ENCODE measurements at regions not wholly inside any gene's neighbourhood (a gene's known extent, or its start where the extent isn't known, plus 50 kb on each side); places are given as distances from the start of the nearest gene placed in this dataset.
A peak's percentile ranks its signal among the peaks of the same experiment; 100 is the strongest.
"Not testable (repeated sequence)": the region's sequence is repeated elsewhere in the genome, so short reads cannot be mapped to it uniquely, and the experiment has no call there.

DNA sequence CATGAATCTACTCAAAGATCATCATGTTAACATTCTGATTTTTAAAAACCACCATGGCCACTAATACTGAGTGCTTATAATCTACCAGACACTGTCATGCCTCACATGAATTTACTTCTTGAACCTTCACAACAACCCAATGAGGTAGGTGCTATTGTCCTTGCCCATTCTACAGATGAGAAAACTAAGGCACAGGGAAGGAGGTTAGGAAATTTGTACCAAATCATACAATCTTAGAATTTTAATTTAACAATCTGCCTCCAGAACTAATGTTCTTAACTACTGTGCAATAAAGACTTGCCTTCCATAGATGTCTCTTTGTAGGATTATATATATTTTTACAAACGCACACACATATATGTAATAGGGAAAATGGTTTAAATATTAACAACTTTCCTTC, 269.5 kb downstream of the ALDH8A1 start:
- DNase-seq (ENCODE audit: low read depth in 3 of 3, low spot score in 2 of 3): no peak

DNA sequence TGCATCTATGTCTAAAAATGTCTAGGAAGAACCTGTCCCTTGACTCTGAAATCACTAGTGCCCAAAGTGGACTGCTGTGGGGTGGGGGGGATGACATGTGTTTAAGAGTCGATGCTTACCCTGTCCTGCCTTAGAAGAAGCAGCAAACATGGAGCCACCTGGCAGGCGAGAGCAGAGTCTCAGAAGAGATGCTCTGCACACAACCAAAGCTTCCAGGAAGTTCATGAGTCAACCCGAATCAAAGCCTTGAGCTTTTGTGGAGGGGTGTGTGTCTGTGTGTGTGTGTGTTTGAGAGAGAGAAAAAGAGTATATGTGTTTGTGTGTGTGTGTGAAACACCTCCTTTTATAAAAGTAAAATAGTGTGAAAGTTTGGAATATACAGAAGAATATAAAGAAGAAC, 269.9 kb downstream of the ALDH8A1 start:
- no peak for DNase-seq (ENCODE audit: low read depth in 3 of 3, low spot score in 2 of 3)

DNA sequence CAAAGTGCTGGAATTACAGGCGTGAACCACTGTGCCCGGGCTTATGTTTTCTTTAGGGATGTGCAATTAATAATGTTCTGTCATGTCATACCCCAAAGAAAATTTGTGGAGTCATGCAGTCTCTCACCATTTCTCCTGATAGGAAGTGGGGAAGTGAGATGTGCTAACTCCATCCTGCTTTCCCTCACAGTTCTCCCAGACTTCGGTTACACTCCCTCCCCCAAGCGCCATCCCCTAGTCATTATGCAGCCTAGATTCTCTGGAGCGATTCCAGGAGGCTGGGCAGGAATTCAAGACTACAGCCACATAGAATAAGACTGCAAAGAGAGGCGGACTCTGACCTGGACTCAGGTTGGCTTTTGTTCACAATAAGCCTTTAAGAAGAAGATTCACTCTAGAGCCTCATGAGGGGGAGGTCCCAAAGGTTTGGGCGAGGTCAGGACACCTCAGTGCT, 271.4 kb downstream of the ALDH8A1 start:
- DNase-seq (ENCODE audit: low read depth in 3 of 3, low spot score in 2 of 3): peak in 1 of 3 donors; percentile 54

DNA sequence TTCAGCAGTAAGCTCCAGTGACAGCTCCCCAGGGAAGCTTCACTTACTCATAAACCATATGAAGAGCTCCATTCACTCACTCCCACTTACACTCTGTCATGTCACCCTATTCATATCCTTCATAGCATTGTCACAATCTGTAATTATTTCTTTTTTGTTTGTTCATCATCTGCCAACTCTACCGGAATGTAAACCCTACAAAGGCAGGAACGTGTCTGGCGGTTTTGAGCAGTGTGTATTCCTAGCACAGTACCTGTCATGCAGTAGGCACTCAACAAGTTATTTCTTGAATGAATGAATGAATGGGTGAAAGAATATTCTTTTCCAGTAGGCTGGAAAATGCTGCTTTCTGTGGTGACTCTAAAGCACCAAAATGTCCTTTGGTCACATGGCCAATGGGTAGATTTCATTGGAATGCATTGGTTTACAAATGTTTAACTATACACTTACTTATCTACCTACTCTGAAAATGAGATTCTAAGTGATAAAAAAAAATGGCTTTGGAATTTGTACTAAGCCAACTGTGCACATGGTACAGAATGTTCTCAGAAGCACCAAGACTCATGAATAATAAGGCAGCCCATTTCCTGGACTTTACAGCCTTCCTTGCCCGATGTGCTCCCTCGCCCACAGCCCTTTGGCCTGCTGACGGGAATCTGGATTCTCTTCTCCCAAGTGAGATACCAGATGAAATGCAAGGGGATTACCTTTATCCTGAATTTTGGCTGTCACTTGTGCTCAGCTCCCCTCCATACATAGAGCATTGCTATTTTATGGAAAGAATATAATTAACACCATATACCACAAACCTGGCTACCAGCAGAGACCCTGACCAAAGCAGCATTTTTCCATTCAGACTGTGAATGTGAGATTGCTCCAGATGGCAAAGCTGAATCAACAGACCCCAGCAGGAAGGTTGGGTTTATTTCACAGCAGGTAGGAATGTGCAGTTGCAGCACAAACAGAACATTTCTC, 273.3 kb downstream of the ALDH8A1 start:
- DNase-seq (ENCODE audit: low read depth in 3 of 3, low spot score in 2 of 3): no peak

DNA sequence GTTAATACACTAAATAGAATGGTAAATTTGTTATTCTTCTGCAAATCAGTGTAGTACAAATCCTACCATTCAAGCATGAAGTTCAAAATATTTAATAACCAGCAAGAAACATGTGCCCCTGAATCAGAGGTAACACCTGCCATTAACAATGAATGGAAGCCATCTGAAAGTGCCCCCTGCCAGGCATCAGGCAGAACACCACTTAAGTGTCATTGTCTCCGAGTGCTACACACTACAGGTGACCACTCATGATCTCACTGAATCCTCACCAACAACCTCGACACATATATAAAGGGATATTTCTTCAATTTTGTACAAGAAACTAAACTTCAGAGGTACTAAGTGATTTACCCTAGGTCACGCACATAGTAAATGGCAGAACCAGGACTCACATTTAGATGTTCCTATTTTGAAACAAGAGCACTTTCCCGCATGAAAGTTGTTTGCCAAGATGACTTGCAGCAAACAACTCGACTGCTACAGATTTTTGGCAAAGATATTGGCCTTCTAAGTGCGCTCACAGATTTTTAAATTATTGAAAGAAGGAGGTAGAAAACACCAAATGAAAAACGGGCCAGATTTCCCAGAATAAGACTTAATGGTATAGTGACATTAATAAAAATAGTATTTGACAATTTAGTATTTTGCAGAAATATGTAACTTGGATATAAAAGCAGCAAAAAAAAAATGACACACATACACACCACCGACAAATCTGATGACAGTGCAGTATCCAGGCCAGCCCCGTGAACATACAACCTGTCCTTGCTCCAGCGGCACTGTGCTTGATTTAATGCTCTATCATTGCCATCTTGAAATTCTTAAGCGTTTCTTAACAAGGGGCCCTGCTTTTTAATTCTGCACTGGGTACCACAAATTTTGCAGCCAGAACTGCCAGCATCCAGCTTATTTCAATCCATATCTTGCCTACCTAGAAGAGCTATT, 274.5 kb downstream of the ALDH8A1 start:
- no peak for DNase-seq (ENCODE audit: low read depth in 3 of 3, low spot score in 2 of 3)

DNA sequence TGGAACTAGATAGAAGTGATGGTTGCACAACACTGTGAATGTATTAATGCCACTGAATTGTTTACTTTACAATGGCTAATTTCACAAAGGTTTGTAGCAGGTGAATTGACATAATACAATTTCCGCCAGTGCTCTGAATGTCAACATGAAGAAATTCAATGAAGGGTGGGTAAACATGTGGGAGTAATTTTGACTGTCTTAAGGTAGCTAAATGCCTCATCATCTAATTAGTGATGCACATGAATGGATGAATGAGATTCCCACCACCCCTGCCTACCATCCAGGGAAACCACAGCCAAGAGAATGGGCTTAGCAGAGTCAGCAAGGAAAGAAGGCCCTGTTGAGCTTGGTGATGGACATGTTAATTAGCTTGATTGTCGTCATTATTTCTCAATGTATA, 275.3 kb downstream of the ALDH8A1 start:
- no peak for DNase-seq (ENCODE audit: low read depth in 3 of 3, low spot score in 2 of 3)

DNA sequence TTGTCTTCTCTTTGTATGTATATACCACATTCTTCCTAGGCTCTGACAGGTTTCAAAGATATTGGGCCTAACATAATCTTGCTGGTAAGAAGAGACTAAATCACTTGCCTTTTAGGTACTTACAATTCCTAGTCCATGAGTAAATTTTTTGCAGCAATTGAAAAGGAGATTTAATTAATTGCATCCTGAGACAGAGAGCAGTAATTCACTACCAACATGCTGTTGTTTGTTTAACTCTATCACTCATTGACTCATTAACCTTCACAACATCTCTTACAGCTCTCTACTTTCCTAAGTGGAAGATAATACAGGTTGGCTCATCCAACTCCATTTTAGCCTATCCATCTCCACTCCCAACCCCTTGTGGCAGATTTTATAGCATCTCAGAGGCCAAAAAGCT, 280.4 kb downstream of the ALDH8A1 start:
- DNase-seq (ENCODE audit: low read depth in 3 of 3, low spot score in 2 of 3): no peak

DNA sequence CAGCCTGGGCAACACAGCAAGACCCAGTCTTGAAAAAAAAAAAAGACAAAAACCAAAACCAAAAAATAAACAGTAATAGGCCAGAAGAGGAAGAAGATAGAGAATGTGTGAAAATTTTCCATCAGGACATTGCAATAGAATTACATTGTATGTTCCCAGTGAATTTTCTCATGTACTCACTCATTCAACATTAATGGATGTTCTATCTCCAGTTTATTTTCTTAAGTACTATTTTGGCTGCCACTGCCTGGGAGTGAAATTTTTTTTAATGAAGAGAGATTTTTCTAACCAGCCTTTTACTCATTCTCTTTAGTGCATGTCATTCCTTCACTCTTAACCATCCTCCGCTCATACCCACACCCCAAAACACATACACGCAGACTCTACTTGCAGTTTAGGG, 282.8 kb downstream of the ALDH8A1 start:
- no peak for DNase-seq (ENCODE audit: low read depth in 3 of 3, low spot score in 2 of 3)

DNA sequence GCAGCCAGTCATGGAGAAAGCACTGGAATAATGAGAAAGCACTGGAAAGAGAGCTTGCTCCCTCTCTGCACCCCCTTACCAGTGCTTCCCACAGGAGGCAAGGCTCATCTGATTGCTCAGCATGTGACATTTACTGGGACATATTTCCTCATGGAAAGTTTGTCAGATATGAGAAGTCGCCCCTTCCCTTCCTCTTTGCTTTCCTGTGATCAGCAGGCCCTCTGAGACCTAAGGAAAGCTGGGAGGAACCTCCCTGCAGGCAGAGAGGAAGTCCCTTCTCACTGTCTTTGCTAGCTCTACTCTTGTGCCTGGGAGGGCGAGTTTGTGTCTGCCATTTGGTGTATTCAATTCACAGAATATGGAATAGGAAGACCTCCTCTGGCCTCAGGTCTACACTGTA, 283.8 kb downstream of the ALDH8A1 start:
- no peak for DNase-seq (ENCODE audit: low read depth in 3 of 3, low spot score in 2 of 3)

DNA sequence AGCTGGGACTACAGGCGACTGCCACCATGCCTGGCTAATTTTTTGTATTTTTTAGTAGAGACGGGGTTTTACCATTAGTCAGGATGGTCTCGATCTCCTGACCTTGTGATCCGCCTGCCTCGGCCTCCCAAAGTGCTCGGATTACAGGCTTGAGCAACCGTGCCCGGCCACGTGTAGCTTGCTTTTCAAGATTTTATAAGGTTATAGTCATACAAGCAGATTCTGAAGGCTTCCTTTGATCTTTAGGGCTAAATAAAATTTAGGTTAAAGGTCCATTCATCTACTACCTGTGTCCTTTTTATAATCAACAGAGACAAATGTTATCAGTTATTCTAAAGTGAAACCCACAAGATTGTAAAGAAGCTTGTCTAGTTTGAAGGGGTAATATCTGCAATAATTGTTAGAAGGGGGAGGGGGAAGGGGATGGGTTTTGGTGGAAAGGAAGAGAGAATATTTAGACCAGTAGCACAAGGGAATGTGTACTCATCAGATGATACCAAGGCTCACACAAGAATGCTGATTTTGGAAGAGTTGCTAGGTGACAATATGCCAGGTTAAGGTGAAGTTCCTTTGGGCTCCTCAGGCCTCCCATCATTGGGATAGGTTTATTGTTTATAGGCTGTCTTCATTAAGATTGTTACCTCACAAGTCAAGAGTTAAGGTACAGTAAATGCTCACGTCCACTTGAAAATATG, 284.7 kb downstream of the ALDH8A1 start:
- DNase-seq (ENCODE audit: low read depth in 3 of 3, low spot score in 2 of 3): no peak

DNA sequence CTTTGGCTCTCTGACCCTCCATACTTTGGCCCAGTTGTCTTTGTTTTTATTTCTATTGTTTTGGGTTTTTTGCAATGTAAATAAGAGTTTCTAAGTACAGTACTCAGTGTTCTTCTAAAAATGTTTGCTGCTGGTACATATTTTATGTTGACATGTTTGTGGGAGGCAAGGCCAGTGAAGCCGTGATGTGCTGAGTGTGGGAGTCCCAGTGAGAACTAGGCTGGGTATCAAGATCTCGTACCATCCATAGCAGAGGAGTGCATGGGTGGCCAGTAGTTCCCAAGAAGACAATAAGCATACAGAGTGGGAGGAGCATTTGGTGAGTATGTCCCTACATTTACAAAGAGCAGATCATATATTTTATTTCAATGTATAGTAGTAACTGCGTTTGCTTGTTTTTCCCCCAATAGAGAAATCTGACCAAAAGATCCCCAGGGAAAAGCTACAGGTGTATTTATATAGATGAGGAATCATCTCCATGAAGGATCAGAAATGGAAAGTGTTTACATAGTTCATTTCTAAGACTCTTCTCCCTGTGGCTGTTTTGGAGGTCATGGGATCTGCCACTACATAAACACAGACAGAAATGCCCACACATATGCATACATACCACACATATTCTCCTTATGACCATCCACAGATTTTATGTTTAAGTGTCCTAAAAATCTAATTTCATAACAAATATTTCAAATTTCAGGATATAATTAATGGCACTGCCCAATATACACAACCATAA, 285.9 kb downstream of the ALDH8A1 start:
- no peak for DNase-seq (ENCODE audit: low read depth in 3 of 3, low spot score in 2 of 3)

DNA sequence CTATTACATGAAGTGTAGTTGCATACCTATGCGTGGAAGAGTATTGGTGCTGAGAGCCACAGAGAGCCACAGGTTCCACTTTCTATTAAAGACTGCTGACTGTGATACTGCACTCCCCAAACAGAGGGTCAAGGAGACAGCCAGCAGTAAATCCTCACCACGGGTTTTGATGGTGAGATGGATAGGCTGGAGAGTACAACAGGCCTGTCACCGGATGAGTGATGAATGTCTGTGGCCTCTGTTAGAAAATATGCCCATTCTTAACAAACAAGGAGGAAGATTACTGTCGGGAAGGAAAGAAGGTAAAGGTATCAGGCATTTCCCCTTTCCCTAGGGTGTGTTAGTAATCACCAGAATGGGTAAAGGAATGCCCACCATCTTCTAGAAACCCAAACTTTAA, 286.5 kb downstream of the ALDH8A1 start:
- no peak for DNase-seq (ENCODE audit: low read depth in 3 of 3, low spot score in 2 of 3)

DNA sequence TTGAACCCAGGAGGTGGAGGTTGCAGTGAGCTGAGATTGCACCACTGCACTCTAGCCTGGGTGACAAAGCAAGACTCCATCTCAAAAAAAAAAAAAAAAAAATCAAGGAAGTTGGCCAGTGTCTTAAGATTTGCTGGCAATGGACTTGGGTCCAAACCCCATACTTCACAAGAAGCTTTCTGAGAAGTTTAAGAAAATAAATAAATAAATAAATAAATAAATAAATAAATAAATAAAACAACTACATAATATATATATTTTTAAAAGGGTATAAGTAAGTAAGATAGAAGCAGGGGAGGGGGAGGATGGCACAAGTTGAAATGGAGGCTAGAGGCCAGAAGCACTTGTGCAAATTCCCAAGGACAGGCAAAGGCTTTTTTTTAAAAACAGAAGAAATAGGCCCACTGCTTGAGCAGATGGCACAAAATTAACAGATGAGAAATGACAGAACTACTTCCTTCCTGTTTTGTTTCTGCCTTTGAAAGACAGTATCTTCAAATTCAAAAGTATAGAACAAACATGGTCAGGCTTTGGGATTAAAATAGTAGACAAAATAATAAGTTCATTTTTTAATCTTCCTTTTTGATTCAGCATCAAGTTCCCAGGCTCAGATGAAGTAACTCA, 287.7 kb downstream of the ALDH8A1 start:
- no peak for DNase-seq (ENCODE audit: low read depth in 3 of 3, low spot score in 2 of 3)

DNA sequence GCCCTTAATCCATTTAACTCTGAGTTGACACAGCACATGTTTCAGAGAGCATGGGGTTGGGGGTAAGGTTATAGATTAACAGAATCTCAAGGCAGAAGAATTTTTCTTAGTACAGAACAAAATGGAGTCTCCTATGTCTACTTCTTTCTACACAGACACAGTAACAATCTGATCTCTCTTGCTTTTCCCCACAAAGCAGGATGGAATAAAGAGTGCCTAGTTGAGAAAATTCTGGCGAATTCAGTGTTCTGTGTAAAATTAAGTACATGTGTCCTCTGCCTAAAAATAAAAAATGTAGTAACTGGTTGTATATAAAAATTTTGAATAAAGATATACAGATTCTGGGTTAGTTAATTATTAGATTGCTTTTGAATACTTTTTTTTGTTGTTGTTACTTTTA, 290.0 kb downstream of the ALDH8A1 start:
- not testable (repeated sequence) for DNase-seq (ENCODE audit: low read depth in 3 of 3, low spot score in 2 of 3)

DNA sequence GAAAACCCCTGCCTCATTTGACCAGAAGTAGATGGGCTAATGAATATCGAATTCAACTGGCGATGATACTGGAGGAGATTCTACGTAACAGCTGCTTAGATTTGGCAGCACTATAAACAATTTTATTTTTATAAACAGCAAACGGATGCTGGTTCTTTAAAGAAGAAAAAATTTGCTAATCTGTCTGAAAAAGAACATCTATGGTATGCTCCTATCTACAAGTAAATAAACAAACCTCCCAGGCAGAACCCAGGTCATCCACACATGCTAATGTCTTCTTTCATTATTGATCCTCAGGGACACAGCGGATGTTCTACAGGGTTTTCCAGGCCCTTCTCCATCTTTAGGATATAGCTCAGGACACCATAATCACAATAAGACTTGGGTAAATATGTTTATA, 291.3 kb downstream of the ALDH8A1 start:
- DNase-seq (ENCODE audit: low read depth in 3 of 3, low spot score in 2 of 3): no peak

DNA sequence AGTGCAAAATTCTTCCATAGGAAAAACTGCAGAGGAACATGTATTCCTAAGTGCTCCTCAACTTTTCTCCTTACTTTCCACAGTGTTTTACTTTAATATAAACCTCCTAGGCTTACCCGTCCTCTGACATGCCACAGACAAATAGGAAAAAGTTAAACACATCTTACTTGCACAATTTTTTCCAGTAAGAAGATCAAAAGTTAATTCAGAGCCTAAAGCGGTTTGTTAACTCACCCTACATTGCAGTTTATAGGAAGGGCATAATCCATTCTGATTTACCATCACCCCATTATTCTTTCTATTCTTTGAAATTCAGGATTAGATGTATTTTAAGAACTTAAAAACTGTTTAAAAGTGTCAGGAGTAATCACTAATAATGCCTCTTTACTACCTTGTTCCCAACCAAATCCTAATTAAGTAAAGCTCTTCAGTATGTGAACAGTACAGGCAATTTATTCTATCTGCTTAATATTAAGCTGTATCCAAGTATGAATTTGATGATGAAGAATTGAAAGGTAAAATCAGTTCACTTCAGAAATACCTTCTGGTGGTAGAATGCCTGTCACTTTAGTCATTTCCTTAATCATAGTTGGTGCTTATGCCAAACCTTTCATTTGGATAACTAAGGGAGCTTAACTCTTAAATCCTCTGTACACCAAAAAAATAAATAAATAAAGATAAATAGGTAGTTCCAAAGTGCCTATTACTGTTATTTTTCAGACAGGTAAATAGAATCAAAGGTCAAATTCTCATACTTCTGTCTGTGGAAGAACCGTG, 292.0 kb downstream of the ALDH8A1 start:
- no peak for DNase-seq (ENCODE audit: low read depth in 3 of 3, low spot score in 2 of 3)

DNA sequence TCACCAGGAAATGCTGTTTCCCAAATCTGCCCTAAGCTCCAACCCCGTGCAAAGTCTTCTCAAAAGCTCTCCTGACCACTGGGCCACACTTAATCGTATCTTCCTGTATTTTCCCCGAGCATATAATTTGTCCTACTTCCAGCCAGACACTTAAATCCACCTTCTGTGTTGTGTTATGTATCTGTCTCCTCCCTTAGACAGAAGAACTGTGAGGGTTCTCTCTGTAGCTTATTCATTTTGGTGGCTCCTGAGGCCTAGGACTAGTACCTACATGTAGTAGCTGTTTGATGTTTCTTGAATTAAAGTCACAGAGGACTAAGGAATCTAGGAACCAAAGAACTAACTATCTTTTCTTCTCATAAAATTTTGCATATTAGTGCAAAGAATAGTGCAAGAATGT, 292.6 kb downstream of the ALDH8A1 start:
- DNase-seq (ENCODE audit: low read depth in 3 of 3, low spot score in 2 of 3): no peak

DNA sequence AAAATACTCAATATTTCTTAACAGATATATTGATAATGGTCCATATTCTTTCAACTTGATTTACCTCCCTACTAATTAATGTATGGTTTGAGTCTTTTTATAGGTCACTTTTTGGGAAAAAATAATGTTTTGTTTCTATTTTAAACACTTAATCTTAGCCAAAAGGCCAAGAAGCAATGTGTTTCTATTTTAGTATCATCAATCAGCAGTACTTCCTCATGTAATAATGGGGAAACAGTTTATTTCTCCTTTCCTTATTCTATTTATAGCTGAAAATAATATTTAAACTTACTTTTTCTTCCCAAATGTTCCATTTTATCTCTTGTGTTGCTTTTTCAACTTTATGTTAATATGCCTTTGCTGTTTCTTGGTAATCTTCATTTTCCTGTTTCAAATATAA, 295.1 kb downstream of the ALDH8A1 start:
- DNase-seq (ENCODE audit: low read depth in 3 of 3, low spot score in 2 of 3): no peak

DNA sequence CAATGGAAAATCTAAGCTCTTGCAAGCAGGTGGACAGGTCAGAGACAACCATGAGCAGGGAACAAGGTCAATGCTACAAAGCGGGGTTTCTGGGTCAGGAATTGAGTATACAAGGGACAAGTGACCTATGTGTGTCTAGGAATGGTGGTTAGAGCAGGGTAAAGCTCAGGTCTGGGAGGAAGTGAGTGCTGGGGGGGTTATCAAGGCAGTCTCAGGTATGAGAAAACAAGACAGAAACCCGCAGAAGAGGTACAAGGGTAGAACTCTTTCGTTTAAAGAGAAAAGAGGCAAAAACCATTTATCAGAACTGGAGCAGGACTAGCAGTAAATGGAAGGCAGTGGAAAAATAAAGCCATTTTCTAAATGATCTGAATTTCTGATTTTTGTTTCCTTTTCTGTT, 298.4 kb downstream of the ALDH8A1 start:
- DNase-seq (ENCODE audit: low read depth in 3 of 3, low spot score in 2 of 3): no peak
